COR-L47 (cell line): ENCODE measurements at regions not wholly inside any gene's neighbourhood (a gene's known extent, or its start where the extent isn't known, plus 50 kb on each side); places are given as distances from the start of the nearest gene placed in this dataset.

Source experiments
- DNase-seq: peaks from one replicate; lab custom pipeline; 2025; lab: John Stamatoyannopoulos, UW

DNA sequence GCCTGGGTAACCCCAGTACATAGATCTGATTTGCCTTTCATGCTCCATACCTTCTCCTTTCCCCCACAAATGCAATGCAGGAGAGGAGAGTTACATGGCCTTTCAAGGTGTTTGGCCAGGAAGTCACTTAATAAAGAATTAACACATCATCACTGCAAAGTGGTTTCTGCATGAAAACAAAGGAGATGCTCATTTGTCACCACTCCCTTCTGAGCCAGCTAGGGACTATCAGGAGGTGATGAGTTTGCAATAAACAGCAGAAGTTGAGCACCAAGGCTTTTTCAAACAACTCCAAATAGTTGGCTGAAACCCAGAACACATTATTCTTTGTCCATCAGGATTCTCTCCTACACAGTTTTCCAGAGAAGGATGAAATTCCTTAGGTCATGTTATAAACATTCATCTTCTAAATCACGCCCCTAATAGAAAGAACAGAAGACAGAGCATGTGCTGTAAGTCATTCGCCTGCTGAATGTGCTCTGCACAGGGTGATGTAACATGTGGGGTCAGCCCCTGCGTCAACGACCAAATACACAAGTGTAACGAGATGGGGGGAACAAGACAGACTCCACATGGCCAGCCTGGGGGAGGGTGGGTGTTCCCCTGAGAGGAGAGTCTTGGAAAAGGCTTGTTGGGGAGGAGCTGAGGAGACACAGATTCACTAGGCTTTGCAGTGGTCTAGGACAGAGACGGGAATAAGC lies 87.3 kb upstream of the RMDN2 start:
- no peak for DNase-seq

GRCh38 chr2:37838541-37839167 lies 86.4 kb upstream of the RMDN2 start:
- DNase-seq: no peak

DNA sequence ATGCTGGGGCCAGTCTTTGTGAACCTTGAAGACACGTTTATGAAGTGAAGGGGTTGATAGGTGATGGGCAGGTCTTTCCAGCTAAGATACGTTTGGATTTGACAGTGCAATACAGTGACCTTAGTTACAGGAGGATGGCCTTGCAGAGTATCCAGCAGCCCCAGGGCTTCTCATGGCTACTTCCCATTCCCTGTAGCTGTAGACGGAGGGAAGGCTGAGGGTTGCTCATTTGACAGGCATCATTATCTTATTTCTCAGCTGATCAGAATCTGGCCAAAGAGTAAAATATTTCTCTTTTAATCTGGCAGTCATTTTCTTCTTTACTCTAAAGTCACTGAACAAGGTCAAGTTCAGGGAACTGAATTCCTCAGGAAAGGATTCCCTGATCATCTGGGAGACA lies 85.1 kb upstream of the RMDN2 start:
- no peak for DNase-seq

- no peak for DNase-seq
Measured at GRCh38 chr2:37842732-37843440, 82.2 kb upstream of the RMDN2 start.

DNA sequence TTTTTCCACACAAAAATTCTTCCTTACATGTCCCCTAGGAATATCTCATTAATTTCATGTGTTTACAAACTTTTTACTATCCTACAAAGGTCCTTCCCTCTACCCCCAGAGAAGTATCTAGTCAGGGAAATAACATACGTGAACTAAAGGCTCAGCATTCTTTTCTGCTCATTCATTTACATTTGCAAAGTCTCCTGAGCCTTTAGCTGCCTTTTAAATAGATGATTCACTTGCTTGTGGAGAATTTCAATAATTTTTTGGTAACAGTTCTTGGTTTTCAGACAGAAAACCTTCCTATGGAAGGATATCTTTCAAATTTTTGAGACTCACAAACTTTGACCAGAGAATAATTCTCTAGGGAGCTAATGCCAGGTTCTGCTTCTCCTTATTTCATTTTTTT lies 81.5 kb upstream of the RMDN2 start:
- no peak for DNase-seq

GRCh38 chr2:37846207-37846606 lies 78.9 kb upstream of the RMDN2 start:
- DNase-seq: no peak

DNA sequence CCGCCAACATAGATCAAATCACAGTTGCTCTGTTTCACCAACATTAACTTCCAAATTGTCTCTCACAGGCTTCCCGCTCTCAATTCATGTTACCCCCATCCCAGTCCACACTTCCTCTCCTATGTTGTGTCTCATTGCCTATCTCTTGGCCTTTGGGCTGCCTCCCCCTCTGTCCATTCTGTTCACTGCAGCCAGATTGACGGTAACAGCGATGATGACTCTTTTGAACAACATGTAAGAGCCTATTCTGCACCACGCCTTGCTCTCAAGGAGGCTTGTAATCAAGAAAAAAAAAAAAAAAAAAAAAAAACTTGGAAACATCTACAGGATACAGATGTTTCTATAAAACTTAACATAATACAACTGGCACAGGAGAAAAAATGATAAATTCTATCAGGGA lies 77.3 kb upstream of the RMDN2 start:
- no peak for DNase-seq

DNA sequence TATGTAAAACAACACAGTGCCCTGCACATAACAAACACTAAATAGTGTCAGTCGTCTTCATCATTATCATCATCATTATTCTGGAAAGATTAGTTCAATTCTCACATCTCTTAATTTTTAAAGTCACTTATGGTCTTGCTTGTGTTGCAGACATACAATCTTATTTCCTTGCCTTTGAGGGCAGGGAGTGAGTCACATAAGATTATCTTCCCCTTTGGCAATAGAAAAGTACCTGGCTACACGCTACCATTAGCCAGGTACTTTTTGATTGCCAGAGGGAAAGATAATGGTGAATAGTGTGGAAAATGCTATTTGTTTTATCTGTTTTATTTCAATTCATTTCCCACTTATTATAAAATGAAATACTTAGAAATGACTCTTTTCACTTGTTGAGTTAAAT lies 76.6 kb upstream of the RMDN2 start:
- no peak for DNase-seq

- no peak for DNase-seq
Measured at GRCh38 chr2:37849911-37850310, 75.2 kb upstream of the RMDN2 start.

DNA sequence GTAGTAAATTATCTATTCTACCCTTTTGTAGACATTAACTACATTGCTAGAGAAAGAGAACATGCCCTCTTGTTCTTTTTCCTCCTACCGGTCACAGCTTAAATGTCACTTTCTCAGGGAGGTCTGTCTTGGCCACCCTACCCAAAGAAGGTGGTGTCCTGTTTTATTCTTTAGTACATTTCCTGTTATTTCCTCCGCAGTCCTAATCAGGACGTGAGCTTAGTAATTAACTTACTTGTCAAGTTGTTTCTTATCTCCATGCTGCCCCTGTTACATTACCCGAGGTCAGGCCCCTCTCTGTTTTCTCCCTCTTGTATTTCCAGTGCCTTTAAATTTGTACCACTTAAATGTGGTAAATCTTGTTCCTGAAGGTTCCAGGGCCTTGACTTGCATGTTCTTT lies 73.7 kb upstream of the RMDN2 start:
- no peak for DNase-seq

- DNase-seq: no peak
Measured at GRCh38 chr2:37851828-37852584, 73.1 kb upstream of the RMDN2 start.

- no peak for DNase-seq
Measured at GRCh38 chr2:37852585-37853014, 72.5 kb upstream of the RMDN2 start.

- no peak for DNase-seq
Measured at GRCh38 chr2:37854676-37855282, 70.3 kb upstream of the RMDN2 start.

- DNase-seq: no peak
Measured at GRCh38 chr2:37855283-37856041, 69.6 kb upstream of the RMDN2 start.

- DNase-seq: no peak
Measured at GRCh38 chr2:37856101-37856751, 68.9 kb upstream of the RMDN2 start.

DNA sequence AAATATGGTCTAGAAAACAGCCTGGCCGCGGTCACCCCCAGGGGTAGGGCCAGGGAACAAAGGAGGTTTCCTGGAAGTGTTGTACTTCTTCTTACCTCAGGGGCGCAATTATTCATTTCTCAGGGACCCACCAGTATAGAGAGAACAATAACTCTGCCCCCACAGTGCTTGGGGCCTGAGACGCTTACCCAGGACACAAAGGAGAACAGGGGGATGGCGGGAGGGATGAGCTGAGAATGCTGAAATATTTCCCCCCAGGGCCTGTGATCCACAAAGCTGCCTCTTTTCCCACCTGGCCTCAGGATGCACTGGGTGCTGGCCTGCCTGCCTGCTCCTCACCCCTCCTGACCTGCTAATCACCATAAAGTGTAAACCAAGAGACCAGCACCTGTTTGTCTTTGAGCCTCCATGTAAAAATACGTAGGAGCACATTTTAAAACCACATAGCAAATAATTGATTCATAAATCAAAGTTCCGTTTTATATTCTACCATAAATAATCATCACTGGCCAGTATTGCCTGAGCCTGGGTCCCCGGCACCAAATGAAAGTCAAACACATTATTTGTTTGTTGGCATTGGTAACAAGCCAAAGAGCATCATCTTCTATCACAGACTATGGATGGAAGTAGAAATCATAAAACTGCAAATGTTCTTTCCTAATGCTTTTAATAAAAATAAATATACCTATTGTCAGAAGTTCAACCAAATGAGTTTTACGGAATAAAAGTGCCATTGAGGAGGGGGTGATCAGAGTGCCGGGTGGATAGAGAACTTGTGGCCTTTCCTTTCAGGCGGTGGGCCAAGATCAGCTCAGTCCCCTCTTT lies 67.3 kb upstream of the RMDN2 start:
- DNase-seq: no peak

DNA sequence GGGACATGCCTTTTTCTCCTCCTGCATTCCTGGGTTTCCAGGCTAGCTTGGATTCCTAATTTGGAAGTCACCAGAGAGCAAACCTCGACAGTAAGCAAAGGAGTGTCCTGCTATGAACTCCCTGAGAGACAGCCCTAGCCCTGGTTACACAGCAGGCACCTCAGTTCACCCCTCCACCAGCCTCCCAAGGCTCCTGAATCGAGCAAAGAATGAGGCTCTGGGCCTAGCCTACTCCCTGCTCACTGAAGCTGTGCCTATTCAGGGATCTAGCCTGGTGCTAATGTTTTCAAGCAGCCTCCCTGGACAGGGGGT lies 66.7 kb upstream of the RMDN2 start:
- no peak for DNase-seq

DNA sequence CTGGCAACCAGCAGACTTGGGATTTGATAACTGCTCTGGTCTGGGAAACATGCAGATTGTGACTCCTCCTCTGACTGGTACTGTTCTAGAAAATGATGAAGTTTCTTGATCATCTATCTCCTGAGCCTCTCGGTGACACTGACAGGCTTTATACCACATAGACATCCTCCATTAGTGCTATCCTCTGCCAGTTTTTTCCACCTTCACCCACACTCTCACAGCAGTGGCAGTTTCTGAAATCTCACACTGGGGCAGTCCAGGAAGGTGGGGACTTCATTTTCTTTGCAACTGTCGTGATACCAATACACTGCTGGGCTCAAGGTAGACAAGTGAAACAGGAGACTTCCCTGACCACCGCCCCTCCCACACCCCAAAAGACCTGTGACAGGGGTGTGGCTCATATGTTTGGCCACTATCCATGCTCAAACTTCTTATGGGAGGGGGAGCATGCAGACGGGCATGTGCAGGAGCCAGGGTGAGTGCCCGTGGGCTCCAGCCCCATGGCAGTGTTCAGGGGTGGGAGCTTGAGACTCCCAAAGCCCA lies 66.3 kb upstream of the RMDN2 start:
- DNase-seq: no peak

- no peak for DNase-seq
Measured at GRCh38 chr2:37862620-37863019, 62.5 kb upstream of the RMDN2 start.

DNA sequence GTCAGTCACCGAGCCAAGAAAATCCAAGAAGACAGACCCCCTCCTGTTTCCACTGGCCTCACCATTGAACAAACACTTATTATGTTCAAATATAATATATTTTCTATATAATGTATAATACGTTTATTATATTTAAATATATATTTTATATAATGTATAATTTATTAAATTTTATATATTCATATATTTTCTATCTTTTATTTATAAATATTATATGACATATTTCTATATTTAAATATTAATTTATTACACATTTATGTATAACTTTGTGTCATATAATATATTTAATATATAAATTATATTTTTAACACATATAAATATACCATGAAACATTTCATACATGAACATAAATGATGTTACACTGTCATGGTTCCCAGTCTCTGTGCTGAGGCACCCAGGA lies 60.9 kb upstream of the RMDN2 start:
- DNase-seq: no peak
